ENCODE measurements at regions not wholly inside any gene's neighbourhood (a gene's known extent, or its start where the extent isn't known, plus 50 kb on each side); places are given as distances from the start of the nearest gene placed in this dataset.

DNA sequence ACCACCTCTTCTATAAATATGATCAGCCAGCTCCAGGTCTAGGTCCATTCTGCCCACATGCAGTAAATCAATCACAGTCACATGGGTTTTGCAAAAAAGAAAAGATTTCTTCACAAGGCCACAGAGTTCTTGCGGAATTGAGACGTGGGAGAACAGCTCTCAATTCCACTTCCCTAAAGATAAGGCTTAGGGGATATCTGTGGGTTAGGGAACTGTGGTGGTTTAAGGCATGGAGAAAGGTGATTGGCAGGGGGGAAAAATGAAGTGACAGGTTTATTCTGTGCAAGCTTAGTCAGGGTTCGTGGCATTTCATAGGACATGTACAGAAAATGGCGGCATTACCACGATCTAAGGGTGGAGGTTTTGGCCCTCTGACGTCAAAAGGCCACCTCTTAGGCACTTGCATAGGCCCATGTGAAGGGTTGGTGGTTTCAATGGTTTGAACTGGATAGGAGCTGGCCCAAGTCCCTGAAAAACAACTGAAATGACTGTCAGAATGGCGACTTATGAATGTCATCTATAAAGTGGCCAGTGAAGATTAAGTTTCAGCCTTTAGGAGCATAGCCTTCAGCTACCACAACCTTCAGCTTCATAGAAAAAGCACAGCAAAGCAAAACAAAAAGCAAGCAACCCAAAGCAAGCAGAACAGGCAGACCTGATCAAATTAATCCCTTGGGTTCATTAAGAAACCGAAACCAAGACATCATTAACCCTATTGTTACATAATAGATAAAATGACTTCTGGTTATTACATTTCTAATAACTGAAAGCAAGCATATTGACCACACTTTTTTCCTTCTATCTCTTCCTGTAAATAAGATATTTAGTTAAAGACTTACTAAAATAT, 289.8 kb upstream of the SFRP2 start:
- TF ChIP-seq, protein P1, sequence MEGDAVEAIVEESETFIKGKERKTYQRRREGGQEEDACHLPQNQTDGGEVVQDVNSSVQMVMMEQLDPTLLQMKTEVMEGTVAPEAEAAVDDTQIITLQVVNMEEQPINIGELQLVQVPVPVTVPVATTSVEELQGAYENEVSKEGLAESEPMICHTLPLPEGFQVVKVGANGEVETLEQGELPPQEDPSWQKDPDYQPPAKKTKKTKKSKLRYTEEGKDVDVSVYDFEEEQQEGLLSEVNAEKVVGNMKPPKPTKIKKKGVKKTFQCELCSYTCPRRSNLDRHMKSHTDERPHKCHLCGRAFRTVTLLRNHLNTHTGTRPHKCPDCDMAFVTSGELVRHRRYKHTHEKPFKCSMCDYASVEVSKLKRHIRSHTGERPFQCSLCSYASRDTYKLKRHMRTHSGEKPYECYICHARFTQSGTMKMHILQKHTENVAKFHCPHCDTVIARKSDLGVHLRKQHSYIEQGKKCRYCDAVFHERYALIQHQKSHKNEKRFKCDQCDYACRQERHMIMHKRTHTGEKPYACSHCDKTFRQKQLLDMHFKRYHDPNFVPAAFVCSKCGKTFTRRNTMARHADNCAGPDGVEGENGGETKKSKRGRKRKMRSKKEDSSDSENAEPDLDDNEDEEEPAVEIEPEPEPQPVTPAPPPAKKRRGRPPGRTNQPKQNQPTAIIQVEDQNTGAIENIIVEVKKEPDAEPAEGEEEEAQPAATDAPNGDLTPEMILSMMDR (conservative IDR thresholded peaks at IDR 0.05), result no peak
- TF ChIP-seq EZH2 (IDR thresholded peaks at IDR 0.05; ENCODE audit: low read depth), result no peak
